GM18951 (cell line): ENCODE measurements at regions not wholly inside any gene's neighbourhood (a gene's known extent, or its start where the extent isn't known, plus 50 kb on each side); places are given as distances from the start of the nearest gene placed in this dataset.

Source experiments
- POLR2A ChIP-seq: IDR thresholded peaks from 4 replicates; pipeline ENCODE4 v1.6.1; 2011; ENCODE audit warnings: mild to moderate bottlenecking; ENCODE audit not compliant: insufficient read length, insufficient read depth; ENCODE audit errors: extremely low read depth
- in situ Hi-C: fragments of 300-500 bp; cut with MboI; formaldehyde crosslinking; loops from one replicate; pipeline ENCODE4 v1.12.0; 2022; ENCODE audit warnings: low sequenced_read_pairs, mixed read lengths, inconsistent platforms; ENCODE audit not compliant: unreplicated experiment

DNA sequence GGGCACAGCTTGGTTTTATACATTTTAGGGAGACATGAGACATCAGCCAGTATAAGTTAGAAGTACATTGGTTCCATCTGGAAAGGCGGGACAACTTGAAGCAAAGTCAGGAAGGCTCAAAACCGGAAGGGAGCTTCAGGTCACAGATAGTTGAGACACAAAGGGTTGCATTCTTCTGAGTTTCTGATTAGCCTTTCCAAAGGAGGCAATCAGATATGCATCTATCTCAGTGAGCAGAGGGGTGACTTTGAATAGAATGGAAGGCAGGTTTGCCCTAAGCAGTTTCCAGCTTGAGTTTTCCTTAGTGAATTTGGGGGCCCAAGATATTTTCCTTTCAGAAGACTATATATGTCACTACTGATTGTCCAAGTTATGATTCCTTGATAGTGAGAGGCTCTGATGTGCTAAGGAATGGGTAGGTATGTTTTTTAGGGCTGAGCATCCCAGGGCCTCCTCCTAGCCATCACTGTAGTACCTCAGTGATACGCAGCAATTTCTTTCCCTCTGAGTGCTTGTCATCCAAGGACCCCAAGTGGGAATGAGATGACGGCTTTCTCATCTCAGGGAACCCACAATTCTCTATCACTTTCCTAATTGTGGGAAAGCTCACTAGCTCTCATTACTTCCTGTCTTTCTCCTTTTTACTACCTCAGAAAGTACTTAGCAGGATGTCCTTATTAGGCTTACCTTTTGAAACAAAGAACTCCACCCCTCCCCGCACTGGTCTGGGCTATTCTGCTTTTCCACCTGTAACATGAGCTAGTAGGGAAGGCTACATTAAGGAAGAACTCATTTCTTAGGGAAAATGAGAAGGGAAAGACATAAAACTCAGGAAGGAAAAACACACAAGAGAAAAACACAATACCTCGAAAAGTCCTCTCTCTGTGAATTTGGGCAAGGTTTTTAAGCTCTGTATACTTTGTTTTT is 632.7 kb downstream of the RAPGEF2 start:
- TF ChIP-seq POLR2A, result no peak
- in situ Hi-C loops, result no loop called here

DNA sequence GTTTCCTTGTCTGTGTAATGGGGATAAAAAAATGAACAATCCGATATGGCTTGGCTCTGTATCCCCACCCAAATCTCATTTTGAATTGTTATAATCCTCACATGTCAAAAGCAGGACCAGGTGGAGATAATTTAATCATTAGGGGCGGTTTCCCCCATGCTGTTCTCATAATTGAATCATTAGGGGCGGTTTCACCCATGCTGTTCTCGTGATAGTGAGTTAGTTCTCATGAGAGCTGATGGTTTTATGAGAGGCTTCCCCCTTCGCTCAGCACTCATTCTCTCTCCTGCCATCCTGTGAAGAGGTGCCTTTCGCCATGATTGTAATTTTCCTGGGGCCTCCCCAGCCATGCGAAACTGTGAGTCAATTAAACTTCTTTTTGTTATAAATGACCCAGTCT is 633.5 kb downstream of the RAPGEF2 start:
- in situ Hi-C loops, result no loop called here
- TF ChIP-seq POLR2A, result no peak

DNA sequence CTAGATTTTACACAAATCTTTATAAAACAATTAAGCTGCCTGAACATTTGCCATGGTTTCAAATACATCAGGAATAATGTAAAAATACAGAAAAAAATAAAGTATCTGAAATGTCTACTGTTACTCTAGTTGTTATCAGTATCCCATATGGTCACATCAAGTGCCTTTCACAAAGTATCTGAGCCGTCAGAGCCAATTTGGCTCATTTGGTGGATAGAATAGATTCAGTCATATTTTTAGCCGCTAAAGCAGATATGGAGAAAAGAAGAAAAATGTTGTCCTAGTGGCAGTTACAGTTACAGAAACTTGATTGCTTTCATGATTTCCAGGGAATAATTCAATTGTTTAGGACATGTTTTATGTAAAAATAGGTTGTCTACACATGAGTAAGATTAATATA is 641.1 kb downstream of the RAPGEF2 start:
- in situ Hi-C loops, result no loop called here
- no peak for TF ChIP-seq POLR2A

DNA sequence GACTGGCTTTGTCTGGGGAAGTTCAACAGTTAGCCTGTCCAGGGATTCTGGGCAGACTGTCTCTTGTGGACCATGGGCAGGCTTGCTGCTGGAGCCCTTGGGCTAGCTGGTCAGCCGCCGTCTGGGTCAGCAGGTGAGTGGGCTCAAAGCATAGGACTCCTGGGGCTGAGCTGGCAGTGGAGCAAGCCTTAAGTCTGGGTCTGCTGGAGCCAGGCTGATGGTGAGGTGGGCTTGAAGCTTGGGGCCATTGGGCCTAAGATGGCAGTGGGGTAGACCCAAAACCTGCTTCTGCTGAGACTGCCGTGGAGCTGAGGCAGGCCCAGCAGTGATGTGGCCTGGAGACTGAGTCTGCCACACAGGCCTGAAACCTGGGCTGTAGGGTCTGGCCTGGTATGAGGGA is 645.1 kb downstream of the RAPGEF2 start:
- TF ChIP-seq POLR2A, result no peak
- in situ Hi-C loops, result no loop called here

DNA sequence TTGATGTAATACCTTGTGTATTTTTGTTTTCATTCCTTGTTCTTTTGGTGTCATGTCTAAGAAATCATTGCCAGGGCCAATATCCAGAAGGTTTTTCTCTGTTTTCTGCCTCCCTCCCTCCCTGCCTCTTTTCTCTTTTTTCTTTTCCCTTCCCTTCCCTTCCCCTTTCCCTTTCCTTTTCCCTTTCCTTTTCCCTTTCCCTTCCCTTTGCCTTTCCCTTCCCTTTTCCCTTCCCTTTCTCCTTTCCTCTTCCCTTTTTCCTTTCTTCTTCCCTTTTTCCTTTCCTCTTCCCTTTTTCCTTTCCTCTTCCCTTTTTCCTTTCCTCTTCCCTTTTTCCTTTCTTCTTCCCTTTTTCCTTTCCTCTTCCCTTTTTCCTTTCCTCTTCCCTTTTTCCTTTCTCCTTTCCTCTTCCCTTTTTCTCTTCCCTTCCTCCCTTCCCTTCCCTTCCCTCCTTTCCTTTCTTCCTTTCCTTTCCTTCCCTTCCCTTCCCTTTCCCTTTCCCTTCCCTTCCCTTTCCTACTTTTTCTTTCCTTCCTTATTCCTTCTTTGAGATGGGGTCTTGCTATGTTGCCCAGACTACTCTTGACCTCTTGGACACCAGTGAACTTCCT is 646.1 kb downstream of the RAPGEF2 start:
- TF ChIP-seq POLR2A, result no peak
- in situ Hi-C loops, result no loop called here

DNA sequence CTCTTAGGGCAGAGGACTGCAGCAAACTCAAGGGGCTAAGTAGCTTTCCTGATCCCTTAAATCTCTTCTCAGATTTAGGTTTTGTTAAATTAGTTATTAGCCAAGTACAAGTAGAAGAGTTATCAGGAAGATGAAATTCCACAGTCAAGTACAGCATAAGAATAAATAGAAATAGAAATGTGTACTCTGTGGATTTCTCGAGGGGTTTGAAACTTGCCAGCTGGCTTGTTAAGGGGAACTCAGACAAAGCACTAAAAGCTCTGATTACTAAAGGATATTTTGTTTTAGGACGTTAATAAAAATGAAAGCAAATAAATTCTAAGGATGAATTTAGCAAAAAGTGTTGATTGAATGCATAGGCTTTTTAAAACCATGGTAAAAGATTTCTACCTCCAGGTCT is 654.6 kb downstream of the RAPGEF2 start:
- TF ChIP-seq POLR2A, result no peak
- in situ Hi-C loops, result no loop called here

DNA sequence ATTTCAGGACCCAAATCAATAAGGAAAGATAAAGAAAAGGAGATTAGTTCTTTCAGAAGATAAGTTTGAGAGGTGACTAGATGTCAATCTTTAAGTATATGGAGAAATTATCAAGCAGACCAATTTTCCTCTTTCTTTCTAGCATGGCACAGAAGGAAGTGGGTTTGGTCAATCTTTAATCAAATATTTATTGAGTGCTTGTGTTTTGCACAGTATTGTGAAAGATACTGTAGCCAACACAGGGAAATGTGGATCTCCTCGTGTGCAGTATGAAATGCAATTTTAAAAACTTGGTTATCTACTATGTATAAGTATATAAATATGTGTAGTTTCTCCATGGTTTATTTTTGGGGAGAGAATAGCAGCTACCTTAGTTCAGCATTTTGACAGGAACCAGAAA is 655.2 kb downstream of the RAPGEF2 start:
- in situ Hi-C loops, result no loop called here
- no peak for TF ChIP-seq POLR2A

DNA sequence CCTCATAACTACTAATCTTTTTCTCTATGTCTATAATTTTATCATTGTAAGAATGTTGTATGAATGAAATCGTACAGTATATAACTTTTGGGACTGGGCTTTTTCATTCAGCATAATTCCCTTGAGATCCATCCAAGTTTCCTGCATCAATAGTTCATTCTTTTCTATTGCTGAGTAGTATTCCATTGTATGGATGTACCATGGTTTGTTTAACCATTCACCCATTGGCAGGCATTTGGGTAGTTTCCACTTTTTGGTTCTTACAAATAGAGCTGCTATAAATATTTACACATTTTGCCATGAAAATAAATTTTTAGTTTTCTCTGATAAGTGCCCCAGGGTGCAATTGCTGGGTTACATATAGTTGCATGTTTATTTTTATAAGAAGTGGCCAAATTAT is 659.8 kb downstream of the RAPGEF2 start:
- in situ Hi-C loops, result no loop called here
- TF ChIP-seq POLR2A, result no peak

DNA sequence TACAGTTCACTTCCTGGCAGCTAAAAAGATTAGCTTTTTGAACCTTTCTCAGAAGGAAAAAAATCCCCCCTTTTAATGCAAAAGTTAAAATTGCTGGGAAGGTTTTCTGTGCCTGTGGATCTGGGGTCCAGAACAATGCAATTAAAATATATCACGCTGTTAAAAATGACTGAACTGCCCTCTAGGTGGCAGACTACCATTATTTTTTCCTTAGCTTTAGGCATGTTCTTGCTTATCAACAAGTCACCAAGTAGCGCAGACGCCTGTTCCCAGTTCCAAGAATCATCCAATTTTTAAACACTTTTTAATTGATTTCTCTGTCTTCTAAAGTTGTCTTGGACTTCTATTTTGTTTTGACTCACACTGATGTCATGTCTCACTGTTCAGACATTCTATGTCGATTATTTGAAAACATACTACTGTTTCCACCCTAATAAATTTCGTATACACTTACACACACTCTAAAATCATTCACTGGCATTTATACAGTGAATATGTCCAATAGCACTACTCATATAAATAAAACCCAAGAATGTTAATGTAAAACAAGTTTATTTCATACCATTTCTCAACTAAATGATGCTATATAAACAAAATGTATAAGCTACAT is 661.6 kb downstream of the RAPGEF2 start:
- in situ Hi-C loops, result no loop called here
- no peak for TF ChIP-seq POLR2A

DNA sequence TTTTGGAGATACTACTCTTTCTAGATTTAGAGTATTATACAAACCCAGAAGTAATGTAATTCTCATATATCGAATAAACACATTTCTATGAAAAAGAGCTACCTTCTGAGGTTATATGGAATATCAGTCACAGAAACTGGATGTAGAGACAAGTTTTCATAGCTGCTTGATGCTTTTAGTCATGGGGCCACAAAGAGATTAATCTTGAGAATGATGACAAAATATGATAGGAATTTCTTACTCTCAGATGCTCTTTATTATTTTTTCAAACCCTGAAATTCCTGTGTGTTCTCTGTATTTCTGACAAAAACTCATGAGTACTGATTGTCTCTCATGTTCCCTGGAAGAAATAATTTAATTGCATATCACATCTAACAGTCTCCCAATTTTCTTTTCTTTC is 662.5 kb downstream of the RAPGEF2 start:
- TF ChIP-seq POLR2A, result no peak
- in situ Hi-C loops, result no loop called here

DNA sequence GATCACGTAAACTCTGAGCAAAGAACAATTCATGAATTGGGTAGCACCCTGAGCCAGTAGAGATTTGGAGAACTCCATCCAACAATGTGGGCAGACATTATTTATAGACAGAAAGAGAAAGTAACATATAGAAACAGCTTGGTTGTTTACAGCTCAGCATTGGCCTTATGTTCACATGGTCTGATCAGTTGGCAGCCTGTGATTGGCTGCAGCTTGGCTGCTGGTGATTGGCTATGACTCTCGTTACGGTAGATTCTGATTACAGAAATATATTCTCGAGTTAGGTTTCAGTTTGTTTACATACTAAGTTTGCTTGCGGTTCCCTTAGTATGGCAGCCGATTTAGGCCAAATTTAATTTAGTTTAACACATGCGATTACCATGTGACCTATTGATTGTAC is 663.4 kb downstream of the RAPGEF2 start:
- TF ChIP-seq POLR2A, result no peak
- in situ Hi-C loops, result no loop called here

DNA sequence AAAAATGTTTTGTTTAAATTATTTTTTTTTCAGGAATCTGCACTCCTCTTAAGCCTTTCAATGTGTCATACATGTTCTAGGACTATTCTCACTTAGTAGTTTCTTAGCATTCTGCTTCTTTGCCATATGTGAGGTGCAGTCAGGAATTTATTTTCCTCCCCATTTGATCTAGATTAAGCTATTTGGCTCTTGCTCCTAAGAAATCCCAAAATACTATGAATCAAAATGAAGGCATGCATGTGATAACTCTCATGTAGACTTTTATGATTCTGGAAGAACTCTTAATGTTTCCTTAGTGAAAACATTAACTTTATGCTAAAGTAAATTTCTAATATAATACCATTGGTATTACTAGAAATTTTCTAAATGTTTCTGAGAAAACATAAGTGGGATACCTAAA is 664.5 kb downstream of the RAPGEF2 start:
- no peak for TF ChIP-seq POLR2A
- in situ Hi-C loops, result no loop called here

DNA sequence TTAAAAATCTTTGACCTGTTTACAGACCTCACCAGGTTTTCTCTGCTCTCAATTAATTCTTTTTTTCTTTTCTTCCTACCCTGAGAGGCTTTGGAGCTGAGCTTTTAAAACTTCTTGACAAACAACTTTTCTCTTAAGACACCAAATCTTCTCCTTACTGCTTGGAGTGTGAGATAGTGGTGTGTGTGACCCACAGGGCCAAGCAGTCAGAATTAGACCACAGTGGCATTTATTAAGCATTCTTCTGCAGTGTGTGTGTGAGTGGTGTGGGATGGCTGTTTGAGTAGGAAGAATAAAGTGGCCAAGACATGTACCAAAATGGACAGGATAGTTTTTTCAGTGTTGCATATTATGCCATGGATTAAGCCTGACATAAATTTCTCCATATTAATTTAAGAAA is 665.1 kb downstream of the RAPGEF2 start:
- no peak for TF ChIP-seq POLR2A
- in situ Hi-C loops, result no loop called here

DNA sequence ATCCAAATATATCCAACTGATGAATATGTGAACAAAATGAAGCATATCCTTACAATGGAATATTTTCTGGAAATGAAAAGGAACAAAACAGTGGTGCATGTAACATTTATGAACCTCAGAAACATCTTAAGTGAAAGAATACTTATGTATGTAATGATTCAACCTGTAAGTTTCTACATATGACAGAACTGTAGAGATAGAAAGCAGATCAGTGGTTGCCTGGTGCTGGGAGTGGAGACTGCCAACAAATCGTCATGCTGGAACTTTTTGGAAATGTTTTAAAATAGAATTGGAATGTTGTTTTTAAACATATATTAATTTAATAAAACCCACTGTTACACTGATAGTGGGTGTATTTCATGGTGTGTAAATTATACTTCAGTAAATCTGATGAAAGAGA is 667.5 kb downstream of the RAPGEF2 start:
- in situ Hi-C loops, result no loop called here
- no peak for TF ChIP-seq POLR2A
